ENCODE measurements at regions not wholly inside any gene's neighbourhood (a gene's known extent, or its start where the extent isn't known, plus 50 kb on each side); places are given as distances from the start of the nearest gene placed in this dataset.

DNA sequence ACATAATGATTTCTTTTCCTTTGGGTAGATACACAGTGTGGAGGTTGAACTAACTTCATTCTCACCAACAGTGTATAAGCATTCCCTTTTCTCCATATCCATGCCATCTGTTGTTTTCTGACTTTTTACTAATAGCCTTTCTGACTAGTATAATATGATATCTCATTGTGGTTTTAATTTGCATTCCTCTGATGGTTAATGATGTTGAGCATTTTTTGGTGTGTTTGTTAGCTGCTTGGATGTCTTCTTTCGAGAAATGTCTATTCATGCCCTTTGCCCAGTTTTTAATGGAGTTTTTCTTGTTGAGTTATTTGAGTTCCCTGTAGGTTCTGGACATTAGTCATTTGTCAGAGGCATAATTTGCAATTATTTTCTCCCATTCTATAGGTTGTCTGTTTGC lies 59.8 kb downstream of the MARCHF4 start:
- Histone ChIP-seq H3K4me3 (replicated peaks; ENCODE audit: insufficient read depth, low read length) (no peak overlapping the region), H3K27ac (replicated peaks) (no peak overlapping the region), H3K27me3 (ENCODE audit: insufficient read depth, poor library complexity, severe bottlenecking) (peaks cover 3% of the 10 kb centered on the region)
- DNase-seq (ENCODE audit: low read depth in 1 of 2, low spot score in 1 of 2), result no peak
- TF ChIP-seq GABPA (IDR thresholded peaks at IDR 0.05; ENCODE audit: low read depth) (no peak), REST (IDR thresholded peaks at IDR 0.05; ENCODE audit: insufficient replicate concordance, low read depth) (no peak), SPI1 (IDR thresholded peaks at IDR 0.05; ENCODE audit: borderline replicate concordance, low read depth) (no peak), POLR2AphosphoS5 (IDR thresholded peaks at IDR 0.05; ENCODE audit: low read depth) (no peak)
- TF ChIP-seq, protein P1, sequence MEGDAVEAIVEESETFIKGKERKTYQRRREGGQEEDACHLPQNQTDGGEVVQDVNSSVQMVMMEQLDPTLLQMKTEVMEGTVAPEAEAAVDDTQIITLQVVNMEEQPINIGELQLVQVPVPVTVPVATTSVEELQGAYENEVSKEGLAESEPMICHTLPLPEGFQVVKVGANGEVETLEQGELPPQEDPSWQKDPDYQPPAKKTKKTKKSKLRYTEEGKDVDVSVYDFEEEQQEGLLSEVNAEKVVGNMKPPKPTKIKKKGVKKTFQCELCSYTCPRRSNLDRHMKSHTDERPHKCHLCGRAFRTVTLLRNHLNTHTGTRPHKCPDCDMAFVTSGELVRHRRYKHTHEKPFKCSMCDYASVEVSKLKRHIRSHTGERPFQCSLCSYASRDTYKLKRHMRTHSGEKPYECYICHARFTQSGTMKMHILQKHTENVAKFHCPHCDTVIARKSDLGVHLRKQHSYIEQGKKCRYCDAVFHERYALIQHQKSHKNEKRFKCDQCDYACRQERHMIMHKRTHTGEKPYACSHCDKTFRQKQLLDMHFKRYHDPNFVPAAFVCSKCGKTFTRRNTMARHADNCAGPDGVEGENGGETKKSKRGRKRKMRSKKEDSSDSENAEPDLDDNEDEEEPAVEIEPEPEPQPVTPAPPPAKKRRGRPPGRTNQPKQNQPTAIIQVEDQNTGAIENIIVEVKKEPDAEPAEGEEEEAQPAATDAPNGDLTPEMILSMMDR (IDR thresholded peaks at IDR 0.05; ENCODE audit: insufficient read depth, low read length), result no peak

DNA sequence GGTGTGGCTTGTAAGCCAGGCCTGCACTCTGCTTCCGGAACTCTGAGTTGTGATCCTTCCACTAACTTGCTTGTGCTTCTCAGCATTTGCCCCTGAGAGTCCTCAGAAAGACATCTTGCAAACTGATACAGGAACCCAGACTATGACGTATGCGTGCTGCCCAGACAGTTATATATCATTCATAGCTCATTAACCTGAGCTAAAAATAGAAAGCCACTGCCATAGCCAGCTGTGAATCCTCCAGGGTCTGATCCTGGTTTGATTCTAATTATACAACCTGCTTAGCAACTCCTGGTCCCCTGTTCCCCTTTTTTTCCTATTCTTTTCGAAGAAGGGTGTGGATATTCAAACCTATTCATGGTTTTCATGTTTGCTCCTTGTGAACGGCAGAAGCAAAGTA lies 63.7 kb downstream of the MARCHF4 start:
- Histone ChIP-seq H3K27me3 (ENCODE audit: insufficient read depth, poor library complexity, severe bottlenecking) (peaks cover 2% of the 10 kb centered on the region), H3K4me3 (replicated peaks; ENCODE audit: insufficient read depth, low read length) (no peak overlapping the region), H3K27ac (replicated peaks) (no peak overlapping the region)
- DNase-seq (ENCODE audit: low read depth in 1 of 2, low spot score in 1 of 2), result no peak
- TF ChIP-seq, protein P1 (IDR thresholded peaks at IDR 0.05; ENCODE audit: insufficient read depth, low read length), result no peak
- TF ChIP-seq REST (IDR thresholded peaks at IDR 0.05; ENCODE audit: insufficient replicate concordance, low read depth) (no peak), SPI1 (IDR thresholded peaks at IDR 0.05; ENCODE audit: borderline replicate concordance, low read depth) (no peak), POLR2AphosphoS5 (IDR thresholded peaks at IDR 0.05; ENCODE audit: low read depth) (no peak)

GRCh38 chr2:216307496-216307895 lies 64.8 kb downstream of the MARCHF4 start:
- H3K27me3 ChIP-seq (ENCODE audit: insufficient read depth, poor library complexity, severe bottlenecking), result no peaks in the 10 kb centered on the region
- no peak for DNase-seq (ENCODE audit: low read depth in 1 of 2, low spot score in 1 of 2)
- H3K4me3 ChIP-seq (replicated peaks; ENCODE audit: insufficient read depth, low read length), result no peak overlapping the region
- TF ChIP-seq, protein P1 (IDR thresholded peaks at IDR 0.05; ENCODE audit: insufficient read depth, low read length), result no peak
- no peak for TF ChIP-seq REST (IDR thresholded peaks at IDR 0.05; ENCODE audit: insufficient replicate concordance, low read depth)
- no peak for TF ChIP-seq SPI1 (IDR thresholded peaks at IDR 0.05; ENCODE audit: borderline replicate concordance, low read depth)
- TF ChIP-seq POLR2AphosphoS5 (IDR thresholded peaks at IDR 0.05; ENCODE audit: low read depth), result no peak
- no peak for TF ChIP-seq GABPA (IDR thresholded peaks at IDR 0.05; ENCODE audit: low read depth)
- no peak overlapping the region for H3K27ac ChIP-seq (replicated peaks)

Measured in HL-60 (cell line).